ENCODE measurements at regions not wholly inside any gene's neighbourhood (a gene's known extent, or its start where the extent isn't known, plus 50 kb on each side); places are given as distances from the start of the nearest gene placed in this dataset.

GRCh38 chr11:123258877-123259276 is 63.8 kb upstream of the CLMP start:
- Mint-ChIP-seq H3K27me3 (ENCODE audit: unreplicated experiment) (no peaks in the 10 kb centered on the region), H3K4me3 (ENCODE audit: unreplicated experiment) (no peak overlapping the region), H3K9me3 (ENCODE audit: unreplicated experiment) (no peaks in the 10 kb centered on the region), H3K27ac (ENCODE audit: unreplicated experiment) (no peak overlapping the region), H3K4me1 (ENCODE audit: unreplicated experiment) (peaks cover 4% of the 10 kb centered on the region), H3K36me3 (ENCODE audit: unreplicated experiment) (no peaks in the 10 kb centered on the region)
- no peak for DNase-seq (ENCODE audit: extremely low spot score, unreplicated experiment)
- TF ChIP-seq CTCF (IDR thresholded peaks at IDR 0.05): no peak

- H3K4me1 Mint-ChIP-seq (ENCODE audit: unreplicated experiment): peaks cover 4% of the 10 kb centered on the region
- H3K36me3 Mint-ChIP-seq (ENCODE audit: unreplicated experiment): no peaks in the 10 kb centered on the region
- H3K9me3 Mint-ChIP-seq (ENCODE audit: unreplicated experiment): no peaks in the 10 kb centered on the region
- H3K4me3 Mint-ChIP-seq (ENCODE audit: unreplicated experiment): no peak overlapping the region
- TF ChIP-seq CTCF (IDR thresholded peaks at IDR 0.05): no peak
- no peaks in the 10 kb centered on the region for H3K27me3 Mint-ChIP-seq (ENCODE audit: unreplicated experiment)
- no peak for DNase-seq (ENCODE audit: extremely low spot score, unreplicated experiment)
- H3K27ac Mint-ChIP-seq (ENCODE audit: unreplicated experiment): no peak overlapping the region
These were observed 62.3 kb upstream of the CLMP start for GRCh38 chr11:123257370-123257769.

GRCh38 chr11:123255909-123256308 is 60.9 kb upstream of the CLMP start:
- Mint-ChIP-seq H3K4me1 (ENCODE audit: unreplicated experiment) (no peaks in the 10 kb centered on the region), H3K9me3 (ENCODE audit: unreplicated experiment) (no peaks in the 10 kb centered on the region)
- no peak for TF ChIP-seq CTCF (IDR thresholded peaks at IDR 0.05)

GRCh38 chr11:123254357-123254756 is 59.3 kb upstream of the CLMP start:
- no peaks in the 10 kb centered on the region for H3K4me1 Mint-ChIP-seq (ENCODE audit: unreplicated experiment)
- no peak for TF ChIP-seq CTCF (IDR thresholded peaks at IDR 0.05)
- H3K4me3 Mint-ChIP-seq (ENCODE audit: unreplicated experiment): no peak overlapping the region
- H3K27me3 Mint-ChIP-seq (ENCODE audit: unreplicated experiment): peaks cover 11% of the 10 kb centered on the region
- no peak overlapping the region for H3K27ac Mint-ChIP-seq (ENCODE audit: unreplicated experiment)
- H3K9me3 Mint-ChIP-seq (ENCODE audit: unreplicated experiment): no peaks in the 10 kb centered on the region
- H3K36me3 Mint-ChIP-seq (ENCODE audit: unreplicated experiment): no peaks in the 10 kb centered on the region
- no peak for DNase-seq (ENCODE audit: extremely low spot score, unreplicated experiment)

More at GRCh38 chr11:123255909-123256308, 60.9 kb upstream of the CLMP start:
- peaks cover 2% of the 10 kb centered on the region for H3K27me3 Mint-ChIP-seq (ENCODE audit: unreplicated experiment)
- H3K27ac Mint-ChIP-seq (ENCODE audit: unreplicated experiment): no peak overlapping the region
- no peak overlapping the region for H3K4me3 Mint-ChIP-seq (ENCODE audit: unreplicated experiment)
- H3K36me3 Mint-ChIP-seq (ENCODE audit: unreplicated experiment): no peaks in the 10 kb centered on the region
- no peak for DNase-seq (ENCODE audit: extremely low spot score, unreplicated experiment)

- Mint-ChIP-seq H3K4me1 (ENCODE audit: unreplicated experiment) (no peaks in the 10 kb centered on the region), H3K36me3 (ENCODE audit: unreplicated experiment) (no peaks in the 10 kb centered on the region), H3K27me3 (ENCODE audit: unreplicated experiment) (peaks cover 13% of the 10 kb centered on the region), H3K27ac (ENCODE audit: unreplicated experiment) (no peak overlapping the region), H3K4me3 (ENCODE audit: unreplicated experiment) (no peak overlapping the region), H3K9me3 (ENCODE audit: unreplicated experiment) (no peaks in the 10 kb centered on the region)
- TF ChIP-seq CTCF (IDR thresholded peaks at IDR 0.05): no peak
- no peak for DNase-seq (ENCODE audit: extremely low spot score, unreplicated experiment)
These were observed 58.9 kb upstream of the CLMP start for GRCh38 chr11:123253911-123254310.

Measured in osteocyte (in vitro differentiated cells).